HG02973 (cell line): ENCODE measurements at regions not wholly inside any gene's neighbourhood (a gene's known extent, or its start where the extent isn't known, plus 50 kb on each side); places are given as distances from the start of the nearest gene placed in this dataset.

Experiments
- ATAC-seq: cut with Tn5 transposase; IDR thresholded peaks from one replicate; pipeline ENCODE4 v1.9.1; 2021; ENCODE audit warnings: moderate library complexity; ENCODE audit not compliant: unreplicated experiment

DNA sequence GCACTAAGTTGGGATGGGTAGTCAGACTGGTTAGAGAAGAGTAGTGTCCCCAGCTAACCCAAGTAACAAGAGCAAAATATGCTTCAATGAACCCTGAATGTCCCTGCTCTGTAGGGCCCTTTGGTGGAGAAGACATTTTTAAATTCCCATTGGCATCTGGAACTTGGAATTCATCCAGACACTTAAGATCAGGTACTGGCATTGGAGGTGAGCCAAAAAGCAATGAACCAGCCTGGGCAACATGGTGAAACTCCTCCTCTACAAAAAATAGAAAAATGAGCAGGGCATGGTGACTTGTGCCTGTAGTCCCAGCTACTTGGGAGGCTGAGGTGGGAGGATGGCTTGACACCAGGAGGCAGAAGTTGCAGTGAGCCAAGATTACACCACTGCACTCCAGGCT, 58.9 kb upstream of the ZNF618 start:
- no peak for ATAC-seq

GRCh38 chr9:113818391-113818790, 57.7 kb upstream of the ZNF618 start:
- no peak for ATAC-seq

DNA sequence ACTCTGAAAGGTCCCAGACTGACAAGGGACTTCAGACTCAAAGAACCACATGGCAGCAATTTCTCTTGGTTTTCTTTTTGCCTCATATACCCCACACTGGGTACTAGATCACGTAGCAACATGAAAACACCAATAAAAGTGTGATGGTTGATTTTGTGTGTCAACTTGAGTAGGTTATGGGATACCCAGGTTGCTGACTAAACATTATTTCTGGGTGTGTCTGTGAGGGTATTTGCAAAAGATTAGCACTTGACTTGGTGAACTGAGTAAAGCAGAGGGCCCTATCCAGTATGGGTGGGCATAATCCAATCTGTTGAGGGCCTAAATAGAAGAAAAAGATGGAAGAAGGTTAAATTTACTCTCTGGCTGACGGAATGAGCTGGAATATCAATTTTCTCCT, 53.8 kb upstream of the ZNF618 start:
- no peak for ATAC-seq

DNA sequence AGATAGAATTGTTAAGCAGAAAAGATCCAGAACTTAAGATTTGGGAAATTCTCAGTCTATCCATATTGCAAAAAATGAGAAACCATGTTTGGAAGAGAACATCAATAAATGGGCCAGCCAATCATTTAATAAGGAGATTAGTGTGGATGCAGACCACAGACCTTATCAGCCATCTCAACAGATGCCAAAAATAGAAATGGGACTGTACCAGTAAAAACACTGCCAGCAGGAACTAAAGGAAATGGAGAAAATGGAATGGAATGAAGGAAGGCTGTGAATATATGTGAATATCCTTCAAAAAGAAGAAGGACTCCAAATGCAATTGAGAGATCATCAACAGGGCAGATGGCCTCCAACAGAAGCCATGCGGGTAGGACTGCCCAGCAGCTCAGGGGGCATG, 52.7 kb upstream of the ZNF618 start:
- no peak for ATAC-seq
